Cerebellar nuclear complex (tissue), 1 donor: ENCODE measurements at regions not wholly inside any gene's neighbourhood (a gene's known extent, or its start where the extent isn't known, plus 50 kb on each side); places are given as distances from the start of the nearest gene placed in this dataset.
"Not testable (repeated sequence)": the region's sequence is repeated elsewhere in the genome, so short reads cannot be mapped to it uniquely, and the experiment has no call there.

Source experiments
- DNase-seq, 2 experiments: peaks; one replicate each; lab custom pipeline; 2025; lab: John Stamatoyannopoulos, UW

GRCh38 chr6:170147832-170148708, 142.8 kb downstream of the DLL1 start:
- peak in 1 of 2 experiments; percentile 23 for DNase-seq

DNA sequence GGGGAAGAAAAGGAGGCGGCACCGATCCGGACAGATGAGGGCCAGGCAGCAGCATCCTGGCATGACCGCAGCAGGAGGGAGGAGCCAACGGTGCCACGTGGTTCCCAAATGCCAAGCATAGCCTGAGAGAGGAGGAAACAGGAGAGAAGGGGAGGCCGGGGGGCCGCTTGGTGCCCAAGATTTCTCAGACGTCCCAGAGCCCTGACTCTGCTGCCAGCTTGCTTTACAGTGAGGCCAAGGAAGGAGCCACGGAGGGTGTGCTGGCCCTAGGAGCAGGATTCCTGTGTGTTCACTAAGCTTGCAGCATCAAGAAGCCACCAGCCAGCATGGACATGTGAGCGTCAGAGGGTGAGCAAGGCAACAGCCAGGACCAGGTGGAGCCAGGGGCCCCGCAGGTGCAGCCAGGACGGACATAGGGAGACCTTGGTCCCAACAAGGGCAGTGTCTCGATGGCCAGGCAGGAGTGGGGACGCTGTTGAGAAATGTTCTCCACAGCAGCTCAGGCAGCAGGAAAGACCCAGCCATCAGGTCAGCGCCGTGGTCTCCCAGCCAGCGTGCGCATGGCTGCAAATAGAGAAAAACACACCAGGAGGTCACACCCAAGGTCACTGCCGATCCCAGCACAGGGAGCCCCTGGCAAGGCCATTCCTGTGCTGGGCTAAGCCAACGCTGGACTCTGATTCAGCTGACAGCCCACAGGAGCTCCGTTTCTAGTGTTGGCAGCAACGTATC, 143.7 kb downstream of the DLL1 start:
- no peak for DNase-seq

DNA sequence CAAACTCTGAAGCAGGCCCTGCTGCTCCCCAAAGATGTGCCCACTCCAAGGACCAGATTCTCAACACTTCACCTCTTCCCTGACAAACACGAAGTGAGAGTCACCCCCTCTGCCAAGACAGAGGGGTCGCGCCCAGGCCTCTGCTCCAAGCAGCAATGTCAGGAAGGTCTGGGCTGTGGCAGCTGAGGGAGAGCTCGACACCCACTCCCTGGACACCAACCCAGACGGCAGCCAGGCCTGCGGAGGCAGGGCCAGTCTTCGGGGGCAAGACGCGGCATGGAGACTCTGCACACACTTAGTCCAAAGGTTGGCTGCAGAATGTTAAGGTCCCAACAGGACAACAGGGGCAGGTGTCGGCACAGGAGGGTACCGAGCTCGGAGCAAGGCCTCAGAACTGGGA, 144.2 kb downstream of the DLL1 start:
- no peak for DNase-seq

- DNase-seq = not testable (repeated sequence)
Observed at GRCh38 chr6:170146131-170146530, 144.7 kb downstream of the DLL1 start.

GRCh38 chr6:170145716-170146115, 145.2 kb downstream of the DLL1 start:
- not testable (repeated sequence) for DNase-seq

DNA sequence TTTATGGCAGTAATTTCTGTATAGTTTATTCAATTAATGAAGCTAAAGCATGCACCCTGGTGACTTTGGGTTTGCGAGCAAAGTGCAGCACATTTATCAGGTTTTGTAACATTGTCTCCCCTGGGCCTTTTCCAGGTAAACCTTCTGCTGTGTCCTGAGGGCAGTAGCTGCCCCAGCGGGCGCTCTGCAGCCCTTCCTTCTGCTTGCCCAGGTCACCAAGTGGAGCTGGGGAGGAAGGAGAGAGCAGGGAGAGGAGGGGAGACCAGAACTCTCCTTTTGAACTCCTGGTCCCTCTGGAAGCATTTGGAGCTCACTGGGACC, 145.6 kb downstream of the DLL1 start:
- DNase-seq = no peak

DNA sequence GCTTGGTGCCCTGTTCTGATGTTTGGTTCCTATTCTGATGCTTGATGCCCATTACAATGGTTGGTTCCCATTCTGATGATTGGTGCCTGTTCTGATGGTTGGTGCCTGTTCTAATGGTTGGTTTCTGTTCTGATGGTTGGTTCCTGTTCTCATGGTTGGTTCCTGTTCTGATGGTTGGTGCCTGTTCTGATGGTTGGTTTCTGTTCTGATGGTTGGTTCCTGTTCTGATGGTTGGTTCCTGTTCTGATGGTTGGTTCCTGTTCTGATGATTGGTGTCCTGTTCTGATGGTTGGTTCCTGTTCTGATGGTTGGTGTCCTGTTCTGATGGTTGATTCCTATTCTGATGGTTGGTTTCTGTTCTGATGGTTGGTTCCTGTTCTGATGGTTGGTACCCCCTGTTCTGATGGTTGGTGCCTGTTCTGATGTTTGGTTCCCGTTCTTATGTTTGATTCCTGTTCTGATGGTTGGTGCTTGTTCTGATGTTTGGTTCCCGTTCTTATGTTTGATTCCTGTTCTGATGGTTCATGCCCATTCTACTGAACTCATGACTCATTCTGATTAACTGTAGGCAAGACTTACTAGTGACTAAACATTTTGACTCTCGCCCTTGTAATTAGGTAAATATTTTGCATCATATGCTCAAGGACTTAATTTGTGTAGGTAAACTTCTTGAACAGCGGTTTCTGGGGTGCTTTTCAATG, 146.2 kb downstream of the DLL1 start:
- DNase-seq = no peak

GRCh38 chr6:170143401-170144150, 147.3 kb downstream of the DLL1 start:
- no peak for DNase-seq

- no peak for DNase-seq
Observed at GRCh38 chr6:170142559-170142958, 148.3 kb downstream of the DLL1 start.

GRCh38 chr6:170141061-170141460, 149.8 kb downstream of the DLL1 start:
- not testable (repeated sequence) for DNase-seq

DNA sequence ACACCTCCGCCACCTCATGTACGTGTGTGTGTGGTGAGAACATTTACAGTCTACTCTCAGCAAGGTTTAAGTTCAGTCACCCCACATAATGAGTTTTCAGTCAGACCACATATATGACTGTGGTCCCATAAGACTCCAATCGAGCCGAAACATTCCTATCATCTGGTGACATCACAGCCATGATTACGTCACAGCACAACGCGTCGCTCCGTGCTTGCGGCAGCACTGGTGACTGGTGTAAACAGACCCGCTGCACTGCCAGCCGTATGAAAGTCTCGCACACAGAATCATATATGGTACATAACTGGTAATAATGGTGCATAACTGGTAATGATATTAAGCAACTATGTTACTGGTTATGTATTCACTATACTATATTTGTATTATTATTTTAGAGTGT, 150.7 kb downstream of the DLL1 start:
- DNase-seq = no peak

GRCh38 chr6:170139531-170139930, 151.3 kb downstream of the DLL1 start:
- DNase-seq = no peak

- not testable (repeated sequence) for DNase-seq
Observed at GRCh38 chr6:170139046-170139445, 151.8 kb downstream of the DLL1 start.

GRCh38 chr6:170137911-170138910, 152.7 kb downstream of the DLL1 start:
- DNase-seq = no peak

- no peak for DNase-seq
Observed at GRCh38 chr6:170137176-170137891, 153.5 kb downstream of the DLL1 start.

DNA sequence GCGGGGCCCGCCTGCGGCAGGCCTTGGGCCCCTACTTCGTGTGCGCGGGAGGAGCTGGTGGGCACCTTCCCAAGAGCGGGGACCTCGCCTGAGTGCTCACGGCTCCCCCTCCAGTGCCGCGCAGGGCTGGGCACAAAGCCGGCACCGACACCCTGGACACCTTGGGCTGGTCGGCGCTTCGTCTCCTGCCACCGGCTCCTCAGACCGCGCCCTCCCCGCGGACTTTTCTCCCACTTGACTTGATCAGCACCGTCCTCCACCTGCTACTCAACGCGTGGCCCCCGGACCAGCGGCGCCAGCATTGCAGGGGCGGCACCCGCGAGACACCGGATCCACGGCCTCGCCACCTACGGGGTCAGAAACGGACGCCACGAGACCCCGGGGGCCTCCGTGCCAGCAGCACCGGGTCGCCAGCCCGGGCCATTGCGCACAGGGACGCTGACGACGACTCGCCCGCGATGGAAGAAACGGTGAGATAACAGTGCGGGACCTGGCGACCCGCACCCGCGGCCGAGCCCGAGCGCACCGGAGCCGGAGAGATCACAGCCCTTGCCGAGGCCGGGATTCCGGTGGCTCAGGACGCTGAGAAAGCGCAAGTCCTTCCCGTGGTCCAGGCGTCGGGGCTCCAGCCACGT, 154.2 kb downstream of the DLL1 start:
- no peak for DNase-seq

- no peak for DNase-seq
Observed at GRCh38 chr6:170135821-170136471, 154.9 kb downstream of the DLL1 start.

DNA sequence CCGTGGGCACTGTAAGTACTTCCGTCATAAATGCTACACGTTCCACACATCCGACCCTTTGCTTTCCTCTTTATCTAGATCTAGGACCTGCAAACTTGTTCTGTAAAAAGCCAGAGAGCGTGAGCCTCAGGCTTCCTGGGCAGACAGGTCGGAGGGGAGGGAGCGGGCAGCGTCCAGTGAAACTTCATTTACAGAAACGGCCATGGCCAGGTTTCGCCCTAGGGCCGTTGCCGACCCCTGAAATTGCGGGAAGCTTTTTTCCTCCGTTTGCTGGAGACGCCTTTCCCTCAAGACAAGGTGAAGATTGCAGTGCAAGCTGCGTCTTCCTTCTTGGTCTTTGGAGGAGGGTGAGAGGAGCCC, 155.4 kb downstream of the DLL1 start:
- no peak for DNase-seq
